ENCODE measurements at regions not wholly inside any gene's neighbourhood (a gene's known extent, or its start where the extent isn't known, plus 50 kb on each side); places are given as distances from the start of the nearest gene placed in this dataset.

DNA sequence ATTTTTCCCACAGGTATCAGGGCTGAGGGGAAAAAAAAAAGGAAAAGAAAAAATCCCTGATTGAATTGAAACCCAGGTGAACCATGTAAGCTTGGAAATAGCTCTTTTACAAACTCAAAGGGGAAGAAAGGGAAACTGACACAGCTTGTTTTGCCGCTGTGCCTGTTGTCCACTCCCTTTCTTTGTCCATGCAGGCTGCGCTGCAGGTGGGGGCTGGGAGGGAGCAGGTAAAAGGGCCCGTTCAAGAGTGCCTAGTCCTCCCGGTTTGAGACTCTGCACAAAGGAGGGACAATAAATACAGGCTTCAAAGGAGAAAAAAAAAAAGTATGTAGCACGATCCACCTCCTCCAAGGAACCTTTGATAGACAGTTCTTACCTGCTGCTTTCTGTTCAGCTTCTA is 194.8 kb downstream of the GRIN2B start (continued):
- TF ChIP-seq, protein P1, sequence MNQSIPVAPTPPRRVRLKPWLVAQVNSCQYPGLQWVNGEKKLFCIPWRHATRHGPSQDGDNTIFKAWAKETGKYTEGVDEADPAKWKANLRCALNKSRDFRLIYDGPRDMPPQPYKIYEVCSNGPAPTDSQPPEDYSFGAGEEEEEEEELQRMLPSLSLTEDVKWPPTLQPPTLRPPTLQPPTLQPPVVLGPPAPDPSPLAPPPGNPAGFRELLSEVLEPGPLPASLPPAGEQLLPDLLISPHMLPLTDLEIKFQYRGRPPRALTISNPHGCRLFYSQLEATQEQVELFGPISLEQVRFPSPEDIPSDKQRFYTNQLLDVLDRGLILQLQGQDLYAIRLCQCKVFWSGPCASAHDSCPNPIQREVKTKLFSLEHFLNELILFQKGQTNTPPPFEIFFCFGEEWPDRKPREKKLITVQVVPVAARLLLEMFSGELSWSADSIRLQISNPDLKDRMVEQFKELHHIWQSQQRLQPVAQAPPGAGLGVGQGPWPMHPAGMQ (IDR thresholded peaks at IDR 0.05; ENCODE audit: borderline replicate concordance) = no peak
- TF ChIP-seq, protein P2, sequence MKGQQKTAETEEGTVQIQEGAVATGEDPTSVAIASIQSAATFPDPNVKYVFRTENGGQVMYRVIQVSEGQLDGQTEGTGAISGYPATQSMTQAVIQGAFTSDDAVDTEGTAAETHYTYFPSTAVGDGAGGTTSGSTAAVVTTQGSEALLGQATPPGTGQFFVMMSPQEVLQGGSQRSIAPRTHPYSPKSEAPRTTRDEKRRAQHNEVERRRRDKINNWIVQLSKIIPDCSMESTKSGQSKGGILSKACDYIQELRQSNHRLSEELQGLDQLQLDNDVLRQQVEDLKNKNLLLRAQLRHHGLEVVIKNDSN (IDR thresholded peaks at IDR 0.05; ENCODE audit: borderline replicate concordance, extremely low read length, insufficient read depth, low read depth, low read length) = no peak
- TF ChIP-seq RFX5 (IDR thresholded peaks at IDR 0.05; ENCODE audit: low read depth, low read length) (no peak), CHD2 (IDR thresholded peaks at IDR 0.05; ENCODE audit: borderline replicate concordance, low read depth, low read length) (no peak)
- TF ChIP-seq, protein P3, sequence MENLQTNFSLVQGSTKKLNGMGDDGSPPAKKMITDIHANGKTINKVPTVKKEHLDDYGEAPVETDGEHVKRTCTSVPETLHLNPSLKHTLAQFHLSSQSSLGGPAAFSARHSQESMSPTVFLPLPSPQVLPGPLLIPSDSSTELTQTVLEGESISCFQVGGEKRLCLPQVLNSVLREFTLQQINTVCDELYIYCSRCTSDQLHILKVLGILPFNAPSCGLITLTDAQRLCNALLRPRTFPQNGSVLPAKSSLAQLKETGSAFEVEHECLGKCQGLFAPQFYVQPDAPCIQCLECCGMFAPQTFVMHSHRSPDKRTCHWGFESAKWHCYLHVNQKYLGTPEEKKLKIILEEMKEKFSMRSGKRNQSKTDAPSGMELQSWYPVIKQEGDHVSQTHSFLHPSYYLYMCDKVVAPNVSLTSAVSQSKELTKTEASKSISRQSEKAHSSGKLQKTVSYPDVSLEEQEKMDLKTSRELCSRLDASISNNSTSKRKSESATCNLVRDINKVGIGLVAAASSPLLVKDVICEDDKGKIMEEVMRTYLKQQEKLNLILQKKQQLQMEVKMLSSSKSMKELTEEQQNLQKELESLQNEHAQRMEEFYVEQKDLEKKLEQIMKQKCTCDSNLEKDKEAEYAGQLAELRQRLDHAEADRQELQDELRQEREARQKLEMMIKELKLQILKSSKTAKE (IDR thresholded peaks at IDR 0.05; ENCODE audit: low read depth, poor library complexity, severe bottlenecking) = no peak
- TF ChIP-seq, protein P4, sequence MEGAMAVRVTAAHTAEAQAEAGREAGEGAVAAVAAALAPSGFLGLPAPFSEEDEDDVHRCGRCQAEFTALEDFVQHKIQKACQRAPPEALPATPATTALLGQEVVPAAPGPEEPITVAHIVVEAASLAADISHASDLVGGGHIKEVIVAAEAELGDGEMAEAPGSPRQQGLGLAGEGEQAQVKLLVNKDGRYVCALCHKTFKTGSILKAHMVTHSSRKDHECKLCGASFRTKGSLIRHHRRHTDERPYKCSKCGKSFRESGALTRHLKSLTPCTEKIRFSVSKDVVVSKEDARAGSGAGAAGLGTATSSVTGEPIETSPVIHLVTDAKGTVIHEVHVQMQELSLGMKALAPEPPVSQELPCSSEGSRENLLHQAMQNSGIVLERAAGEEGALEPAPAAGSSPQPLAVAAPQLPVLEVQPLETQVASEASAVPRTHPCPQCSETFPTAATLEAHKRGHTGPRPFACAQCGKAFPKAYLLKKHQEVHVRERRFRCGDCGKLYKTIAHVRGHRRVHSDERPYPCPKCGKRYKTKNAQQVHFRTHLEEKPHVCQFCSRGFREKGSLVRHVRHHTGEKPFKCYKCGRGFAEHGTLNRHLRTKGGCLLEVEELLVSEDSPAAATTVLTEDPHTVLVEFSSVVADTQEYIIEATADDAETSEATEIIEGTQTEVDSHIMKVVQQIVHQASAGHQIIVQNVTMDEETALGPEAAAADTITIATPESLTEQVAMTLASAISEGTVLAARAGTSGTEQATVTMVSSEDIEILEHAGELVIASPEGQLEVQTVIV (IDR thresholded peaks at IDR 0.05; ENCODE audit: borderline replicate concordance, partially characterized antibody) = no peak

All from GM12878 (cell line).